Small intestine (tissue), 7 donors: ENCODE measurements at regions not wholly inside any gene's neighbourhood (a gene's known extent, or its start where the extent isn't known, plus 50 kb on each side); places are given as distances from the start of the nearest gene placed in this dataset.

ENCODE experiments used
- DNase-seq, 2 donors: peaks; one replicate each; pipeline versions ENCODE4 v3.0.0 to v3.0.0-alpha.2; 2013
- FAIRE-seq: peaks from 2 replicates; lab custom pipeline; 2012; peaks lifted over from hg19 to GRCh38; lab: Jason Lieb, UNC
- H3K27ac ChIP-seq, 3 donors: one replicate each; pipeline ENCODE4 v1.5.1; 2013; ENCODE audit warnings: low read length in 2 of 3, mild to moderate bottlenecking in 2 of 3, control low read depth in 1 of 3, inconsistent platforms in 1 of 3, low read depth in 1 of 3, moderate library complexity in 1 of 3
- H3K27me3 ChIP-seq, 3 donors: one replicate each; pipeline ENCODE4 v1.6.1; 2013; ENCODE audit warnings: low read length in 3 of 3, inconsistent platforms in 1 of 3; ENCODE audit not compliant: control insufficient read depth in 3 of 3, insufficient read depth in 3 of 3
- H3K36me3 ChIP-seq, 3 donors: one replicate each; pipeline ENCODE4 v1.6.1; 2013; ENCODE audit warnings: low read length in 3 of 3, inconsistent platforms in 1 of 3, low read depth in 1 of 3, mild to moderate bottlenecking in 1 of 3, moderate library complexity in 1 of 3; ENCODE audit not compliant: control insufficient read depth in 3 of 3, insufficient read depth in 2 of 3
- H3K4me1 ChIP-seq, 3 donors: one replicate each; pipeline ENCODE4 v1.6.1; 2013; ENCODE audit warnings: low read length in 2 of 3, inconsistent platforms in 1 of 3, low read depth in 1 of 3, mild to moderate bottlenecking in 1 of 3, moderate library complexity in 1 of 3; ENCODE audit not compliant: control insufficient read depth in 3 of 3, insufficient read depth in 2 of 3
- H3K4me3 ChIP-seq, 3 donors: one replicate each; pipeline ENCODE4 v1.5.1; 2013; ENCODE audit warnings: low read length in 3 of 3, control low read depth in 1 of 3, inconsistent platforms in 1 of 3, low read depth in 1 of 3, mild to moderate bottlenecking in 1 of 3, moderate library complexity in 1 of 3
- H3K9me3 ChIP-seq, 2 donors: one replicate each; pipeline ENCODE4 v1.6.1; 2013; ENCODE audit warnings: low read depth in 1 of 2, low read length in 1 of 2; ENCODE audit not compliant: control insufficient read depth in 2 of 2, insufficient read depth in 1 of 2
- WGBS, 3 donors: extraction: QIAGEN DNeasy Blood & Tissue Kit; methylation state at CpG; one replicate each; pipeline ENCODE4 v1.1.7; 2013; 5-methylcytosine and 5-hydroxymethylcytosine counted together
- donor health status: healthy with polysubstance abuse.
- donor health status: control.
- donor health status: control.
- donor health status: Bipolar disorder and iron deficiency.
- donor health status: healthy.

DNA sequence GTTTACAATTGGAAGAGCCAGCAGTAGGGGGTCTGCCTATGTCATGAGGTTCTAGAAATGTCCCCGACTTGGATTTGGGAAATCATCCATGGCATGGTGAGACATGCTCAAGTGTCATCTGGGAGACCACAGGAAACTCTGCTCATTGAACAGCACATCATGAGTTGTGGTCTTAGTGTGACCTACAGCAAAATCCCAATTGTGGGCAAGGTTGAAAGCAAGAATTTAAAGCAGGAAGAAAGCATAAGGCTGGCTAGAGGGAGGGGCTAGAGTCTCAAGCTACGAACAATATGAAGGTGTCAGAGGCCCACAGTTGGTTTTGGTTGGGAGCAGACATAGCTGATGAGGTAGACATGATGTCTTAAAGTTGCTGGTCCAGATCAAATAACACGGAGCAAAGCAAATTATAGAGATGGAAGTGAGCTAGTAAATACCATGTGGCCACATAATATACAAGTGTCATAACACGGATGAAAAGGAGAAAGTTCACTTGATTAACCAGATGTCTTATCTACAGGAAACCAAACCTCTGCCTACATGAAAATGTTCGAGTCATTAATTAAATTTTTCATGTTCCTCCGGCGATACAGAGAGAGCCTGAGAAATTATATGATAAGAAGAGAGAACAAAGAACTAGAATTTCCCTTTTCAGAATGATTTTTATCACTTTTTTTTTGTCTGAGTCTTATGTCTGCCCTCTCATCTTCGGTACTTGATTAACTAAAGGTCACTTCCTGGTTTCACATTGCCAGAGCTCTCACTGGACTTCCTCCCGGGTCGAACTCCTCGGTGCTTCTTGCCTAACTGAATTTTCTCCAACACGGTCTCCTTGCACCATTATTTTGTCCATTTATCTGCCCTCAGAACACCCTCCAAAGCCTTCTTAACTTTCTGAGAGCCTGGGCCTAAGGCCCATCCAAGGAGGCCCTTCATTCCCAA lies 67.5 kb upstream of the DUSP10 start:
- WGBS, 3 donors = 22 to 45% (median 29%) methylated on average over 12 of the region's 12 CpGs
- DNase-seq = peak in 1 of 2 donors; percentile 26
- no peak for FAIRE-seq

DNA sequence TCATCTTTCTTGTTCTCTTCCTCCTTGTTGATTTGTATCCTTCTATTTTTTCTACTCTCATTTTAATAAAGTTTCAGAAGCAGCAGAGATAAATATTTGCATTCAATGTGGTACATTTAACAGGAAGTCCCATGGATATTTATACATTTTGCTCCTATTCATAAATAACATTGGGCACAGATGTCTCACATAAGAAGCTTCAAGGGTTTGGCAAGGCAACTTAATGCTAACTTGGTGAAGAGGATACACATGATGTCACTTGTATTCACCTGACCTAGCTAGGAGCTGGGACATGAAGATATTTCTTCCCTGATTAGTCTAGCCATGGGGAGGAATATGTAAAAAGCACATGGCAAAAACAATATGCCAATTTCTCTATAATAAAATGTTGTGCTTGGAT lies 65.1 kb upstream of the DUSP10 start:
- Histone ChIP-seq H3K9me3 (no peaks in the 10 kb centered on the region), H3K4me1 (no peaks in the 10 kb centered on the region), H3K27me3 (no peaks in the 10 kb centered on the region), H3K36me3 (no peaks in the 10 kb centered on the region), H3K4me3 (no peak overlapping the region), H3K27ac (no peak overlapping the region)
- FAIRE-seq (no peak), DNase-seq (no peak)

More for the DNA sequence above, 67.5 kb upstream of the DUSP10 start:
- Histone ChIP-seq H3K4me3 (no peak overlapping the region), H3K27me3 (no peaks in the 10 kb centered on the region), H3K27ac (peak overlapping the region in 1 of 3 donors; percentile 31), H3K4me1 (no peaks in the 10 kb centered on the region), H3K9me3 (no peaks in the 10 kb centered on the region), H3K36me3 (no peaks in the 10 kb centered on the region)

DNA sequence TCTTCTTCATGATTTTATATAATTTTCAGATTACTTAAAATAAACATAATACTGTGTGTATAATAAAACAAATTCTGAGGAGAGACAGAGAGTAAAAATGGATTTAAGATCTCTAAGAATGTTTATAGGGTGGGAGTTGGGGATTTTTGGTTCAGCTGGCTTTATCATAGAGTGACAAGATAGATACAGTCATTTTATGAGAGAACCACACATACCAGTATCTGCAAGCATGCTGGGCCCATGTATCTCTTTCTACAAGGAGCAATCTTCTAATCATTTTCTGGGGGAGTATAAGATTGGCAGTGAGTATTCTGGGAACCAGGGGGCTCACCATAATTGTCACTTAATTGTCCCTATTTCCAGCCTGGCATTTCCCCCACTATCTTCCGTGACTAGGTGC lies 64.3 kb upstream of the DUSP10 start:
- no peaks in the 10 kb centered on the region for H3K9me3 ChIP-seq
- no peak for FAIRE-seq
- no peak overlapping the region for H3K4me3 ChIP-seq
- H3K36me3 ChIP-seq = no peaks in the 10 kb centered on the region
- WGBS, 3 donors = 81 to 84% (median 82%) methylated on average over 1 of the region's 1 CpG
- H3K27ac ChIP-seq = no peak overlapping the region
- no peaks in the 10 kb centered on the region for H3K4me1 ChIP-seq
- no peaks in the 10 kb centered on the region for H3K27me3 ChIP-seq
- DNase-seq = no peak

DNA sequence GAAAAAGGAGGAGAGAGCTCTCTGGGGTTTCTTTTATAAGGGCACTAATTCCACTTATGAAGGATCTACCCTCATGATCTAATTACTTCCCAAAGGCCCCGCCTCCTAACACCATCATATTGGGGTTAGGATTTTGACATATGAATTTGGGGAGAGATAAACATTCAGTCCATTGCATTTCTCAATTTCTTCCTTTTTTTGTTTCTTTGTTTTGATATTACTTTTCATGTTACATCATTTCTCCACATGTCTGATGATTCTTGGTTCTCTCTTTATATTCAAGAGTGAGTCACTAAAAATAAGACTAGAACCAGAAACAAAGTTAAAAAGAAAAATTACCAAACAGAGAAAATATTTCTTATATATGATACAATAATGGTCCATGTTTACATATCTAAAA lies 63.2 kb upstream of the DUSP10 start:
- no peak for FAIRE-seq

DNA sequence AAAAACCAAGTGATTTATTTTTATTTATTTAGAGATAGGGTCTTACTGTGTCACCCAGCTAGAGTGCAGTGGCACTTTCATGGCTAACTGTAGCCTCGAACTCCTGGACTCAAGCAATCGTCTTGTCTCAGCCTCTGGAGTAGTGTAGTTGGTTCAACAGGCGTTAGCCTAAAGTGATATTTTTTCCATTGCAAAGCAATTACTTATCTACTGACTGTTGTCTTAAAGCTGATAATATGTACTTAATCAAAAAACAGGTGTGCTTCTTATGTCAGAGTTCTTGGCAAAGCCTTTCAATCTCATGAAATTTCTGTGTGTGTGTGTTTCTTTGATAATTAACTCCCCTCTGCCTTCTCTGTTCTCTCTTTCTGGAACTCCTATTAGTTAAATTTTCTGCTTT lies 62.4 kb upstream of the DUSP10 start:
- Histone ChIP-seq H3K9me3 (no peaks in the 10 kb centered on the region), H3K27me3 (no peaks in the 10 kb centered on the region), H3K4me1 (no peaks in the 10 kb centered on the region), H3K4me3 (no peak overlapping the region), H3K36me3 (no peaks in the 10 kb centered on the region), H3K27ac (no peak overlapping the region)
- FAIRE-seq (no peak), DNase-seq (no peak)
- 22 to 71% (median 28%) methylated on average over 3 of the region's 3 CpGs for WGBS, 3 donors

More for the DNA sequence above, 63.2 kb upstream of the DUSP10 start:
- H3K36me3 ChIP-seq = no peaks in the 10 kb centered on the region
- H3K27ac ChIP-seq = no peak overlapping the region
- H3K4me3 ChIP-seq = no peak overlapping the region
- no peak for DNase-seq
- 90 to 91% (median 90%) methylated on average over 1 of the region's 1 CpG for WGBS, 3 donors
- H3K4me1 ChIP-seq = no peaks in the 10 kb centered on the region
- H3K27me3 ChIP-seq = no peaks in the 10 kb centered on the region
- H3K9me3 ChIP-seq = no peaks in the 10 kb centered on the region

DNA sequence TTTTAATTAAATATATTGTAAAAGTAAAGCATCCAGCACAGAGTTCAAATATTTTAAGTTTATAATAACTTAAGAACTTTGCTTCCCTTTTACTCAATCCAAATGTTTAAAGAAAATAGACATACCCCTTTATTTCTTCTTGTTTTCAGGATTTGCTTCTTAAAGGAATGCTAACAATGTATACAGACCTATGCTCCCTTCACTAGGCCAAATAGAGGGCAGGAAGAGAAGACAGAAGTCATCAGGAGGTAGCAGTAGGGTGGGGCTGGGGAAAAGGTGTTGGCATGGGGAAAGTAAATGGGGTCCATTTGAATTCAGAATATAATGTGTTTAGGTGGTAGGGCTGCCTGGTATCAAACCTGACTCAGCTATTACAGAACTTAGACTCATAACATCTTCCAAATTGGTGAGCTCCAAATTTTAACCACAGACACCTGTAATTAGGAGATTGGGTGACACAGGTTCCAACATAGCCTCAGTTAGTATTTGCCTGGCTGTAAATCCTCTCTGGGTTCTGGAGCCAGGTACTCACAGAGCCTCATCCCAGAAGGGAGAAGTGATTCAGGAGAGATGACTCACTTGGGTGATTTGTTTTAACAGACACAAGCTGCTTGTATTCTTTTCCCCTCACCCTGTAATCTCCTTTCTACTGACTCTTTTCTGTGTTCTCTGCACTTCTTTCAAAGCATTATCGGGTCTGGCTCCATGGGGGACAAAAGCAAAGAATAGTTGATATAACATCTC lies 60.1 kb upstream of the DUSP10 start:
- Histone ChIP-seq H3K27me3 (no peaks in the 10 kb centered on the region), H3K4me3 (no peak overlapping the region), H3K27ac (no peak overlapping the region), H3K9me3 (no peaks in the 10 kb centered on the region), H3K36me3 (no peaks in the 10 kb centered on the region), H3K4me1 (no peaks in the 10 kb centered on the region)
- FAIRE-seq (no peak), DNase-seq (no peak)
- WGBS, 3 donors = 19 to 58% (median 29%) methylated on average over 1 of the region's 1 CpG

DNA sequence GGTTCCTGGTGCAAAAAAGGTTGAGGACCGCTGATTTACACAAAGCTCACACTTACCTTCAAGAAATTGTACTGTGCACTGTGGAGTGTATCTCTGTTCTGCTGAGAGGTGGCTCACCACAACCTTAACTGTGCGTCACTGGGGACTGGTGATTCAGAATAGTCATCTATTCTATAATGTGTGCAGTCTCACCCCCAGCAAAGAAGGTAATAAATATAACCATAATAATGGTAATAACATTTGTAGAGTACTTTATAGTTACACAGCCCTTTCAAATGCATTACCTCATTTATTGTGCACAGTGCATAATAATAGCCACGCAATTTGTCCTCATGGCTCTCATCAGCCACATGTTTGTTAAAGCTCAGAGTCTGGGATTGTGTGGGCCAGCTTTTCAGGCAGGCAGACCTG lies 59.4 kb upstream of the DUSP10 start:
- no peak for FAIRE-seq
- H3K27ac ChIP-seq = no peak overlapping the region
- no peaks in the 10 kb centered on the region for H3K4me1 ChIP-seq
- peak in 1 of 2 donors; percentile 8 for DNase-seq
- no peaks in the 10 kb centered on the region for H3K9me3 ChIP-seq
- H3K4me3 ChIP-seq = no peak overlapping the region
- H3K36me3 ChIP-seq = no peaks in the 10 kb centered on the region
- 82 to 88% (median 86%) methylated on average over 3 of the region's 3 CpGs for WGBS, 3 donors
- H3K27me3 ChIP-seq = no peaks in the 10 kb centered on the region

DNA sequence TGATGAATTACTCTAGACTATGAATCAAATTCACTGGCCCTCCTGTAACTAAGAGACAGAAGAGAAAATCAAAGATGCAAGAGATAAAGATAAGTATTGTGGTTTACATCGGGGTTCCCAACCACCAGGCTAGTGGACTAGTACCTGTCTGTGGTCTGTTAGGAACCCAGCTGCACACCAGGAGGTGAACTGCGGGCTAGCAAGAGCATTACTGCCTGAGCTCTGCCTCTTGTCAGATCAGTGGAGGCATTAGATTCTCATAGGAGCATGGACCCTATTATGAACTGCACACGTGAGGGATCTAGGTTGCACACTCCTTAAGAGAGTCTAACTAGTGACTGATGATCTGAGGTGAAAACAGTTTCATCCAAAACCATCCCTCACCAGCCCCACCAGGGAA lies 58.9 kb upstream of the DUSP10 start:
- WGBS, 3 donors = 42 to 76% (median 43%) methylated on average over 3 of the region's 3 CpGs
- Histone ChIP-seq H3K4me1 (no peaks in the 10 kb centered on the region), H3K27ac (no peak overlapping the region), H3K36me3 (no peaks in the 10 kb centered on the region), H3K4me3 (no peak overlapping the region), H3K27me3 (no peaks in the 10 kb centered on the region), H3K9me3 (no peaks in the 10 kb centered on the region)
- no peak for DNase-seq
- FAIRE-seq = no peak
